GM21447 (cell line): ENCODE measurements at regions not wholly inside any gene's neighbourhood (a gene's known extent, or its start where the extent isn't known, plus 50 kb on each side); places are given as distances from the start of the nearest gene placed in this dataset.
A peak's percentile ranks its signal among the peaks of the same experiment; 100 is the strongest.

Experiments
- ATAC-seq: cut with Tn5 transposase; IDR thresholded peaks from one replicate; pipeline ENCODE4 v1.9.1; 2021; ENCODE audit not compliant: unreplicated experiment

GRCh38 chr5:36355516-36355915, 53.8 kb upstream of the RANBP3L start:
- no peak for ATAC-seq

GRCh38 chr5:36356915-36357314, 55.2 kb upstream of the RANBP3L start:
- no peak for ATAC-seq

GRCh38 chr5:36357391-36357975, 55.8 kb upstream of the RANBP3L start:
- ATAC-seq: no peak

- no peak for ATAC-seq
Observed at GRCh38 chr5:36359267-36359666, 57.6 kb upstream of the RANBP3L start.

GRCh38 chr5:36360307-36360706, 58.6 kb upstream of the RANBP3L start:
- ATAC-seq: peak; percentile 64

GRCh38 chr5:36363101-36363500, 61.4 kb upstream of the RANBP3L start:
- ATAC-seq: no peak

GRCh38 chr5:36363744-36364143, 62.0 kb upstream of the RANBP3L start:
- ATAC-seq: no peak

- no peak for ATAC-seq
Observed at GRCh38 chr5:36364473-36364872, 62.8 kb upstream of the RANBP3L start.

- no peak for ATAC-seq
Observed at GRCh38 chr5:36365896-36366295, 64.2 kb upstream of the RANBP3L start.

- ATAC-seq: no peak
Observed at GRCh38 chr5:36366883-36367282, 65.2 kb upstream of the RANBP3L start.

GRCh38 chr5:36367524-36367923, 65.8 kb upstream of the RANBP3L start:
- no peak for ATAC-seq

GRCh38 chr5:36369219-36369690, 67.6 kb upstream of the RANBP3L start:
- ATAC-seq: no peak

- no peak for ATAC-seq
Observed at GRCh38 chr5:36370073-36370472, 68.4 kb upstream of the RANBP3L start.

GRCh38 chr5:36371366-36371765, 69.7 kb upstream of the RANBP3L start:
- no peak for ATAC-seq

- no peak for ATAC-seq
Observed at GRCh38 chr5:36373527-36374086, 71.9 kb upstream of the RANBP3L start.

GRCh38 chr5:36374266-36374862, 72.7 kb upstream of the RANBP3L start:
- ATAC-seq: no peak

- ATAC-seq: no peak
Observed at GRCh38 chr5:36377192-36377591, 75.5 kb upstream of the RANBP3L start.

GRCh38 chr5:36378551-36378950, 76.8 kb upstream of the RANBP3L start:
- ATAC-seq: no peak

GRCh38 chr5:36382890-36383289, 81.2 kb upstream of the RANBP3L start:
- ATAC-seq: no peak

GRCh38 chr5:36383942-36384341, 82.2 kb upstream of the RANBP3L start:
- no peak for ATAC-seq

GRCh38 chr5:36384845-36385244, 83.1 kb upstream of the RANBP3L start:
- ATAC-seq: no peak

GRCh38 chr5:36385495-36385894, 83.8 kb upstream of the RANBP3L start:
- ATAC-seq: no peak

- ATAC-seq: no peak
Observed at GRCh38 chr5:36388288-36388687, 86.6 kb upstream of the RANBP3L start.
